OCI-LY7 (cell line): ENCODE measurements at regions not wholly inside any gene's neighbourhood (a gene's known extent, or its start where the extent isn't known, plus 50 kb on each side); places are given as distances from the start of the nearest gene placed in this dataset.

Experiments used
- CTCF ChIP-seq: fragments of 200-600 bp; sonication (generic); conservative IDR thresholded peaks from 2 replicates; pipeline ENCODE4 v1.5.1; 2014; ENCODE audit warnings: mild to moderate bottlenecking, antibody characterized with exemption, low read length, moderate library complexity, mixed read lengths
- EZH2phosphoT487 ChIP-seq: fragments of 200-600 bp; sonication (generic); IDR thresholded peaks from 2 replicates; pipeline ENCODE4 v1.6.1; 2018; ENCODE audit warnings: low read depth, borderline replicate concordance, mild to moderate bottlenecking, mixed run types, antibody characterized with exemption, low read length, moderate library complexity, mixed read lengths

- TF ChIP-seq CTCF (no peak), EZH2phosphoT487 (no peak)
These were observed 836.8 kb downstream of the ZPLD1 start for GRCh38 chr3:103271575-103271974.
